ENCODE measurements at regions not wholly inside any gene's neighbourhood (a gene's known extent, or its start where the extent isn't known, plus 50 kb on each side); places are given as distances from the start of the nearest gene placed in this dataset.

GRCh38 chr10:130751851-130752250 lies 559.7 kb downstream of the TCERG1L start:
- no peak for TF ChIP-seq GATA2 (IDR thresholded peaks at IDR 0.05; ENCODE audit: low read depth, low read length)
- TF ChIP-seq GATA3 (IDR thresholded peaks at IDR 0.05; ENCODE audit: low read depth, low read length): no peak

Measured in SH-SY5Y (cell line).